Pons (tissue), 1 donor: ENCODE measurements at regions not wholly inside any gene's neighbourhood (a gene's known extent, or its start where the extent isn't known, plus 50 kb on each side); places are given as distances from the start of the nearest gene placed in this dataset.

Source experiments
- DNase-seq: peaks from one replicate; pipeline ENCODE4 v3.0.0-alpha.2; 2016; ENCODE audit warnings: low spot score

- DNase-seq = no peak
Observed at GRCh38 chr5:8322484-8322883, 453.5 kb downstream of the MTRR start.

- DNase-seq = no peak
Observed at GRCh38 chr5:8327016-8327415, 458.1 kb downstream of the MTRR start.

- DNase-seq = no peak
Observed at GRCh38 chr5:8329773-8330172, 460.8 kb downstream of the MTRR start.

GRCh38 chr5:8332666-8333445 lies 463.9 kb downstream of the MTRR start:
- DNase-seq = no peak

GRCh38 chr5:8333485-8333884 lies 464.5 kb downstream of the MTRR start:
- no peak for DNase-seq

- DNase-seq = peak; percentile 12
Observed at GRCh38 chr5:8333977-8334376, 465.0 kb downstream of the MTRR start.

GRCh38 chr5:8340261-8340660 lies 471.3 kb downstream of the MTRR start:
- DNase-seq = peak; percentile 17

GRCh38 chr5:8340739-8341344 lies 471.9 kb downstream of the MTRR start:
- peak; percentile 66 for DNase-seq

- no peak for DNase-seq
Observed at GRCh38 chr5:8341406-8341805, 472.5 kb downstream of the MTRR start.

GRCh38 chr5:8347984-8348383 lies 479.0 kb downstream of the MTRR start:
- DNase-seq = no peak

GRCh38 chr5:8349855-8350254 lies 480.9 kb downstream of the MTRR start:
- DNase-seq = no peak

- DNase-seq = no peak
Observed at GRCh38 chr5:8350644-8351339, 481.8 kb downstream of the MTRR start.

- peak; percentile 21 for DNase-seq
Observed at GRCh38 chr5:8355981-8356380, 487.0 kb downstream of the MTRR start.

GRCh38 chr5:8360012-8360411 lies 491.1 kb downstream of the MTRR start:
- no peak for DNase-seq

- no peak for DNase-seq
Observed at GRCh38 chr5:8362495-8362894, 493.5 kb downstream of the MTRR start.

- DNase-seq = no peak
Observed at GRCh38 chr5:8363138-8363537, 494.2 kb downstream of the MTRR start.

GRCh38 chr5:8366266-8366665 lies 497.3 kb downstream of the MTRR start:
- DNase-seq = peak; percentile 93

- no peak for DNase-seq
Observed at GRCh38 chr5:8376478-8376877, 507.5 kb downstream of the MTRR start.

- no peak for DNase-seq
Observed at GRCh38 chr5:8381972-8382371, 513.0 kb downstream of the MTRR start.

GRCh38 chr5:8382456-8382855 lies 513.5 kb downstream of the MTRR start:
- no peak for DNase-seq

GRCh38 chr5:8383616-8384015 lies 514.7 kb downstream of the MTRR start:
- DNase-seq = no peak

GRCh38 chr5:8386719-8387288 lies 517.9 kb downstream of the MTRR start:
- DNase-seq = no peak

GRCh38 chr5:8391911-8392310 lies 523.0 kb downstream of the MTRR start:
- no peak for DNase-seq
